ENCODE measurements at regions not wholly inside any gene's neighbourhood (a gene's known extent, or its start where the extent isn't known, plus 50 kb on each side); places are given as distances from the start of the nearest gene placed in this dataset.

- no peak for TF ChIP-seq FOXP2 (optimal IDR thresholded peaks at IDR 0.05; ENCODE audit: control extremely low read depth, extremely low read length, insufficient read depth)
- TF ChIP-seq POLR2AphosphoS5 (IDR thresholded peaks at IDR 0.05; ENCODE audit: borderline replicate concordance, low read depth, low read length): no peak
Observed at GRCh38 chr1:82931006-82931405, 1067.9 kb downstream of the TTLL7 start.

Measured in SK-N-MC (cell line).